MM.1S (cell line): ENCODE measurements at regions not wholly inside any gene's neighbourhood (a gene's known extent, or its start where the extent isn't known, plus 50 kb on each side); places are given as distances from the start of the nearest gene placed in this dataset.

Source experiments
- EZH2 ChIP-seq: fragments of 300-600 bp; sonication (generic); optimal IDR thresholded peaks from 2 replicates; pipeline ENCODE3; 2017; ENCODE audit warnings: low read depth, mild to moderate bottlenecking, antibody characterized with exemption, low read length, mixed read lengths
- EZH2phosphoT487 ChIP-seq: fragments of 300-600 bp; sonication (generic); IDR thresholded peaks from 2 replicates; pipeline ENCODE4 v1.6.1; 2018; ENCODE audit warnings: antibody characterized with exemption, low read length
- TF ChIP-seq, protein P1 (sequence below): fragments of 300-600 bp; sonication (generic); IDR thresholded peaks from 2 replicates; pipeline ENCODE4 v1.5.1; 2016; ENCODE audit warnings: antibody characterized with exemption, low read length, mixed read lengths

DNA sequence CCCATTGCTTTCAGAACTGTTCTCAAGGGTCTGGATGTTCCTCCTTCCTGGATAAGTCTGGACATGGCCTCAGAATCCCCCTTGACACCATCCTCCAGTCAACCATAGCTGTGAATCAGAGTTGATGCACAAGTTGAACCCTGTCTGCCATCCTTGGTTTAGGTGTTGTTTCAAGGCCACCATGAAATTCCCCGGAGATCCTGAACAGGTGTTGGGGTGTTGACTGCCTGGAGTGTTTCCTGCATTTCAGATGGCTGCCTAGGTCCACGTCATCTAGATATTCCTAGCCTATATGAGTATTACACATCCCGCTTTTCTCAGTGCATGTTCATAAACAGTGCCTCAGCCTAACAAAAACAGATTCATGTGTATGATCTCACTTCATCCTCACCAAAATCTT lies 86.7 kb upstream of the PWP1 start:
- TF ChIP-seq, protein P1, sequence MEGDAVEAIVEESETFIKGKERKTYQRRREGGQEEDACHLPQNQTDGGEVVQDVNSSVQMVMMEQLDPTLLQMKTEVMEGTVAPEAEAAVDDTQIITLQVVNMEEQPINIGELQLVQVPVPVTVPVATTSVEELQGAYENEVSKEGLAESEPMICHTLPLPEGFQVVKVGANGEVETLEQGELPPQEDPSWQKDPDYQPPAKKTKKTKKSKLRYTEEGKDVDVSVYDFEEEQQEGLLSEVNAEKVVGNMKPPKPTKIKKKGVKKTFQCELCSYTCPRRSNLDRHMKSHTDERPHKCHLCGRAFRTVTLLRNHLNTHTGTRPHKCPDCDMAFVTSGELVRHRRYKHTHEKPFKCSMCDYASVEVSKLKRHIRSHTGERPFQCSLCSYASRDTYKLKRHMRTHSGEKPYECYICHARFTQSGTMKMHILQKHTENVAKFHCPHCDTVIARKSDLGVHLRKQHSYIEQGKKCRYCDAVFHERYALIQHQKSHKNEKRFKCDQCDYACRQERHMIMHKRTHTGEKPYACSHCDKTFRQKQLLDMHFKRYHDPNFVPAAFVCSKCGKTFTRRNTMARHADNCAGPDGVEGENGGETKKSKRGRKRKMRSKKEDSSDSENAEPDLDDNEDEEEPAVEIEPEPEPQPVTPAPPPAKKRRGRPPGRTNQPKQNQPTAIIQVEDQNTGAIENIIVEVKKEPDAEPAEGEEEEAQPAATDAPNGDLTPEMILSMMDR: no peak
- no peak for TF ChIP-seq EZH2
- no peak for TF ChIP-seq EZH2phosphoT487
